ENCODE measurements at regions not wholly inside any gene's neighbourhood (a gene's known extent, or its start where the extent isn't known, plus 50 kb on each side); places are given as distances from the start of the nearest gene placed in this dataset.

DNA sequence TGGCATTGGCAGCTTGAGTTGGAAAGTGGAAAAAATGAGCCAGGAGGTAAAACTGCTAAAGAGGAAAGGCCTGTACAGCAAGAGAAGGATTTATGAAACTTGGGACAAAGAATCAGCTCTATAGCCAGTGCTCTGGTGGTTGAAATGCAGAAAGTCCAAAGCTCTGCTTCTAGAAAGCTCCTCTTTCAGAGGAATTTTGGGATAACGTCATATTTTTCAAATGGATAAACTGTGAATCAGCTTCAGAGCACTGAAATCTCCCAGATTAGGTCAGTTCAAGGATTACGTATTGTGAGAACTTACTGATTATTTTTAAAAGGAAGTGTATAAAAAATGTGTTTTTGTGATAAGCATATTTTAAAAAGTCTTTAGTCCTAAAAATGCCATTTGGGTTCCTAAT, 203.1 kb upstream of the CNOT2 start:
- TF ChIP-seq CTCF (IDR thresholded peaks at IDR 0.05; ENCODE audit: insufficient read depth, low read depth, low read length, missing control alignments), result no peak
- DNase-seq (ENCODE audit: low read depth), result no peak
- H3K4me3 ChIP-seq (ENCODE audit: low read length), result no peak overlapping the region

DNA sequence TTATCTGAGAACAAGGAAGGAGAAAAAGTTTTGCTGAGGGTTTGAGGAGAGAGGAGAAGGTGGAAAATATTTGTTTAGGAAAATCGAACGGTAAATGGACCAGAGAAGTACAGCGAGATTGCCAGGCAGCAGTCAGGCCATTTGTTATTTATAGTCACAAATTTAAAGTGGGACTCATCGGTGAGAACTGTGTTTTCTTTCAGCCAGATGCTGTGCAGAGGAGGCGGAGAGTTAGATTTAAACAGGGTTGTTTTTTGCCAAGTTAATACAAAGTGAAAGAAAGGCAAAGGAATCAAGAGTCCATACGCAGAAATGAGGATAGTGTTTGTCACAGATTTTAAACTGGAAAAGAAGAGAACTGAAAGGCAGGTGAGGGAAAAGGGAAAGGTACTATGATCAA, 200.6 kb upstream of the CNOT2 start:
- no peak overlapping the region for H3K4me3 ChIP-seq (ENCODE audit: low read length)
- no peak for TF ChIP-seq CTCF (IDR thresholded peaks at IDR 0.05; ENCODE audit: insufficient read depth, low read depth, low read length, missing control alignments)
- no peak for DNase-seq (ENCODE audit: low read depth)

DNA sequence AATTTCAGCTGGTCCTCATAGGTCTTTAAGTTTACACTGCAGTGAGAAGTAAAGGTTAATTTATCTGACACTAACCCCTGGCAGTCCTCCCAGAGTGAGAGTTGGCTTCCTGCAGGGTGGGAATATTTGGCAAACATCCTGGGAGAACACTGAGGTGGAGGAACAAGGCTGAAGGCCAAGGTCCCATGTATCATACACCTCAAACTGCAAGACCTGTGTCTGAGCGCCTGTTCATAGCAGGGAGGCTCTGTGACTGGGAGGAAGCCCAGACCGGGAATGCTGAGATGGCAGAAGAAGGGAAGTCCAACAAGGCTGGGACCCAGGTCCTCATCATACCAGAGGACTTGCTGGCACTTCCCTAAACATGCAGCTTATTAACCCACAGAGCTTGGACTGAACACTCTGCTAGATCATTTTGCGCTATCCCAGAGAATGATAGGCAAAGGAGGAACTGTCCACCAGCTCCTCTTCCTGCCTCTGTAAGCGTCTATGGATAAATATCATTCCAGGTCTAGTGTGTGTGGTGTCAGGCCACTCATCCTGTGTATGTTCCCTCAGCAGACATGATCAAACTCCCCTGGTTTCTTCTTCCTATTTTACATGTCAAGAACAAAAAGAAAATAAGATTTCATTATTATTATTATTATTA, 199.6 kb upstream of the CNOT2 start:
- TF ChIP-seq CTCF (IDR thresholded peaks at IDR 0.05; ENCODE audit: insufficient read depth, low read depth, low read length, missing control alignments), result no peak
- DNase-seq (ENCODE audit: low read depth), result no peak
- no peak overlapping the region for H3K4me3 ChIP-seq (ENCODE audit: low read length)

- no peak overlapping the region for H3K4me3 ChIP-seq (ENCODE audit: low read length)
- no peak for DNase-seq (ENCODE audit: low read depth)
- TF ChIP-seq CTCF (IDR thresholded peaks at IDR 0.05; ENCODE audit: insufficient read depth, low read depth, low read length, missing control alignments), result no peak
These were observed 199.1 kb upstream of the CNOT2 start for GRCh38 chr12:70044167-70044566.

- TF ChIP-seq CTCF (IDR thresholded peaks at IDR 0.05; ENCODE audit: insufficient read depth, low read depth, low read length, missing control alignments), result no peak
- DNase-seq (ENCODE audit: low read depth), result peak; percentile 37
- H3K4me3 ChIP-seq (ENCODE audit: low read length), result no peak overlapping the region
These were observed 198.2 kb upstream of the CNOT2 start for GRCh38 chr12:70045036-70045435.

DNA sequence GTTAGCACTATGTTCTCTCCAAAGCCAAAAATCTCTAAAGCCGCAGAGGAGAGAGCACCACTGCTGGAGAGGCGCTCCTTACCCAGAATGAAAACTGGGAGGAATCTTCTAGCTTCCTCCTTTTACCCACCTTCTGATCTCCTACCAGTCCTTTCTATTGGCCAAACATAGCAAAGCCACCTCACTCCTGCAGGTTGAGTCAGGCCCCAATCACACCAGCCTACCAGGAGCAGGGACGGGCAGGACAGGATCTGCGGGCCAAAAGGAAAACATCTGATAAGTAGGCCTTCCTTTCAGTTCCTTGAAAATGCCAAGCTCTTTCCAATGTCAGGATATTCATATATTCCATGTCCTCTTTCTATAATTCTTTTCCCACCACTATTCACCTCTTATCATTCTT, 197.7 kb upstream of the CNOT2 start:
- no peak overlapping the region for H3K4me3 ChIP-seq (ENCODE audit: low read length)
- DNase-seq (ENCODE audit: low read depth), result peak; percentile 44
- TF ChIP-seq CTCF (IDR thresholded peaks at IDR 0.05; ENCODE audit: insufficient read depth, low read depth, low read length, missing control alignments), result no peak

DNA sequence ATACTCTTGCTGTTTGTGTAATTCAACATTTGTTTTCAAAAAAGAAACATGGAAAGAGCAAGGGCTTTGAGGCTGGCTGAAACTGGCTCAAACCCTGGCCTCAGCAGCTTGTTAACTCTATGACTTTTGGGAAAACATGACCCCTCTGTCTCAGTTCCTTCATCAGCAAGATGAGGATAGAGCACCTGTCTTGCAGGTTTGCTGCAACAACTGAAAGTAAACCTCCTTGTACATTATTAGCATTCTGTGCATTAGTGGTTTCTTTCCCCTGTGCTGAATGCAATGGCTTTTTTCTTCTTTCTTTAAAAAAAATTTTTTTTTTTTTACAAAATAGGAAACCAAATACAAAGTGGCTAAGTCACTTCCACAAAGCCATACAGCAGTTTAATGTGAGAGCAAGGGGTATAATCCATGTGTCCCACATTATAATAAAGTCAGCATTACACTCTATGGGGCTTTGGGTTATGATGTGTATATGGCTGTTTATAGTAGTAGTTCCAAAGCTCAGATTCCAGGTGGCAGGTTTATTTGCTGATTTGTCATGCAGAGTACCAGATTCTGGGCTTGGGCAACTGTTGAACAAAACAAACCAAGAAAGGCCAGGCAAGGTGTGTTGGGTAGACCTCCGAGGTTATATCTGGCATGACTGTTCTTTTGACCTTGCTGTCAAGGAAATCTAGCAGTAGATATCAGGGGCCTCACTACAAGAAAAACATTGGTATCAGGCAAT, 194.5 kb upstream of the CNOT2 start:
- DNase-seq (ENCODE audit: low read depth), result no peak
- no peak for TF ChIP-seq CTCF (IDR thresholded peaks at IDR 0.05; ENCODE audit: insufficient read depth, low read depth, low read length, missing control alignments)
- H3K4me3 ChIP-seq (ENCODE audit: low read length), result no peak overlapping the region

All from epithelial cell of esophagus (primary cell).